Endothelial cell (in vitro differentiated cells): ENCODE measurements at regions not wholly inside any gene's neighbourhood (a gene's known extent, or its start where the extent isn't known, plus 50 kb on each side); places are given as distances from the start of the nearest gene placed in this dataset.

Experiments
- DNase-seq: peaks from one replicate; pipeline ENCODE4 v3.0.0; 2021; ENCODE audit warnings: low spot score
- H3K27ac Mint-ChIP-seq: one replicate; pipeline ENCODE4 v1.8.0; 2021; ENCODE audit warnings: mixed read lengths, inconsistent platforms; ENCODE audit not compliant: unreplicated experiment
- H3K27me3 Mint-ChIP-seq: one replicate; pipeline ENCODE4 v1.8.0; 2021; ENCODE audit warnings: mild to moderate bottlenecking, moderate library complexity, mixed read lengths, inconsistent platforms; ENCODE audit not compliant: unreplicated experiment
- H3K36me3 Mint-ChIP-seq: one replicate; pipeline ENCODE4 v1.8.0; 2021; ENCODE audit warnings: mild to moderate bottlenecking, low read depth, mixed read lengths, inconsistent platforms; ENCODE audit not compliant: unreplicated experiment
- H3K4me1 Mint-ChIP-seq: one replicate; pipeline ENCODE4 v1.8.0; 2021; ENCODE audit warnings: mild to moderate bottlenecking, mixed read lengths, inconsistent platforms; ENCODE audit not compliant: unreplicated experiment
- H3K4me3 Mint-ChIP-seq: one replicate; pipeline ENCODE4 v1.8.0; 2021; ENCODE audit warnings: mild to moderate bottlenecking, mixed read lengths, inconsistent platforms; ENCODE audit not compliant: unreplicated experiment
- H3K9me3 Mint-ChIP-seq: one replicate; pipeline ENCODE4 v1.8.0; 2021; ENCODE audit warnings: mixed read lengths, inconsistent platforms; ENCODE audit not compliant: unreplicated experiment
- CTCF ChIP-seq: fragments of 200-600 bp; sonication (generic); IDR thresholded peaks from one replicate; pipeline ENCODE4 v1.5.0; 2021; ENCODE audit warnings: antibody characterized with exemption; ENCODE audit not compliant: unreplicated experiment

- no peak overlapping the region for H3K4me3 Mint-ChIP-seq
- no peaks in the 10 kb centered on the region for H3K36me3 Mint-ChIP-seq
- H3K4me1 Mint-ChIP-seq, result no peaks in the 10 kb centered on the region
- H3K27me3 Mint-ChIP-seq, result no peaks in the 10 kb centered on the region
- no peak overlapping the region for H3K27ac Mint-ChIP-seq
- DNase-seq, result peak; percentile 9
- no peaks in the 10 kb centered on the region for H3K9me3 Mint-ChIP-seq
- TF ChIP-seq CTCF, result no peak
Observed at GRCh38 chr2:79453918-79454317, 58.9 kb upstream of the CTNNA2 start.

- no peak for TF ChIP-seq CTCF
- Mint-ChIP-seq H3K9me3 (no peaks in the 10 kb centered on the region), H3K27me3 (no peaks in the 10 kb centered on the region), H3K27ac (no peak overlapping the region), H3K4me1 (peaks cover 2% of the 10 kb centered on the region), H3K36me3 (no peaks in the 10 kb centered on the region), H3K4me3 (no peak overlapping the region)
- DNase-seq, result no peak
Observed at GRCh38 chr2:79452651-79453050, 60.2 kb upstream of the CTNNA2 start.

- Mint-ChIP-seq H3K36me3 (no peaks in the 10 kb centered on the region), H3K4me3 (no peak overlapping the region), H3K27me3 (no peaks in the 10 kb centered on the region), H3K9me3 (no peaks in the 10 kb centered on the region), H3K4me1 (peaks cover 2% of the 10 kb centered on the region), H3K27ac (no peak overlapping the region)
- TF ChIP-seq CTCF, result no peak
- DNase-seq, result no peak
Observed at GRCh38 chr2:79447463-79447862, 65.4 kb upstream of the CTNNA2 start.

- TF ChIP-seq CTCF, result no peak
- Mint-ChIP-seq H3K9me3 (no peaks in the 10 kb centered on the region), H3K36me3 (no peaks in the 10 kb centered on the region), H3K4me3 (no peak overlapping the region), H3K27ac (no peak overlapping the region), H3K4me1 (peaks cover 2% of the 10 kb centered on the region), H3K27me3 (no peaks in the 10 kb centered on the region)
- no peak for DNase-seq
Observed at GRCh38 chr2:79446313-79446712, 66.5 kb upstream of the CTNNA2 start.

- no peak for DNase-seq
- no peak overlapping the region for H3K27ac Mint-ChIP-seq
- TF ChIP-seq CTCF, result no peak
- no peaks in the 10 kb centered on the region for H3K4me1 Mint-ChIP-seq
- no peak overlapping the region for H3K4me3 Mint-ChIP-seq
- no peaks in the 10 kb centered on the region for H3K36me3 Mint-ChIP-seq
- no peaks in the 10 kb centered on the region for H3K9me3 Mint-ChIP-seq
- no peaks in the 10 kb centered on the region for H3K27me3 Mint-ChIP-seq
Observed at GRCh38 chr2:79437433-79438267, 75.2 kb upstream of the CTNNA2 start.
